HCT116 (cell line): ENCODE measurements at regions not wholly inside any gene's neighbourhood (a gene's known extent, or its start where the extent isn't known, plus 50 kb on each side); places are given as distances from the start of the nearest gene placed in this dataset.

Experiments used
- ATAC-seq: fragments of 200-7000 bp; cut with Tn5 transposase; 2 replicates; pipeline ENCODE4 v1.9.1; 2020; ENCODE audit warnings: mild to moderate bottlenecking, moderate library complexity
- BruUV-seq: library from RNA; stranded (reverse); fragments of 400-500 nt; replicated peaks from 2 replicates; lab custom pipeline; 2021; lab: Mats Ljungman, UMichigan
- CTCF ChIA-PET: fragments of 300-600 bp; sonication (Branson Sonifier 250); formaldehyde crosslinking; loops from one replicate; lab custom pipeline; 2021; ENCODE audit warnings: antibody characterized with exemption; lab: Charles Lee
- POLR2A ChIA-PET: fragments of 300-600, 350-600 bp; sonication (Branson Sonifier 250); formaldehyde crosslinking; loops from one replicate; lab custom pipeline; 2021; ENCODE audit warnings: antibody characterized with exemption; lab: Charles Lee
- RAD21 ChIA-PET, 2 experiments: fragments of 300-600 bp; sonication (Branson Sonifier 250); formaldehyde crosslinking; loops; one replicate each; lab custom pipeline; 2023; ENCODE audit warnings: low total read pairs in 2 of 2; ENCODE audit not compliant: uncharacterized antibody in 2 of 2, unreplicated experiment in 2 of 2, low non-redundant PET in 1 of 2; lab: Charles Lee
- DNase-seq: peaks from one replicate; pipeline ENCODE4 v3.0.0-alpha.2; 2010; ENCODE audit warnings: low read depth, low spot score
- H2AFZ ChIP-seq: fragments of 200-600 bp; shearing (Covaris generic), sonication (generic); 2 replicates; pipeline ENCODE4 v1.6.1; 2017; ENCODE audit warnings: low read depth, mixed run types, mixed read lengths, antibody characterized with exemption, low read length; ENCODE audit not compliant: poor library complexity, severe bottlenecking
- H3K27ac ChIP-seq: 2 replicates; pipeline ENCODE4 v1.5.1; 2012; ENCODE audit warnings: low read depth, low read length
- H3K27me3 ChIP-seq: fragments of 200-600 bp; sonication (generic); 2 replicates; pipeline ENCODE4 v1.6.1; 2016; ENCODE audit warnings: mixed run types, low read length, mixed read lengths; ENCODE audit not compliant: insufficient read depth
- H3K36me3 ChIP-seq, 2 experiments: fragments of 200-500 bp in 1 of 2; fragments of 200-600 bp in 1 of 2; sonication (Bioruptor generic) in 1 of 2; sonication (generic) in 1 of 2; 2 replicates each; pipeline versions ENCODE4 v1.5.1 to v1.6.1; 2014 to 2016; ENCODE audit warnings: low read length in 2 of 2, inconsistent platforms in 1 of 2, mixed read lengths in 1 of 2, mixed run types in 1 of 2; ENCODE audit not compliant: insufficient read depth in 2 of 2, control insufficient read depth in 1 of 2
- H3K4me1 ChIP-seq, 2 experiments: fragments of 200-600 bp in 1 of 2; sonication (generic) in 1 of 2; 2 replicates each; pipeline versions ENCODE4 v1.5.1 to v1.6.1; 2012 to 2017; ENCODE audit warnings: low read length in 2 of 2, inconsistent platforms in 1 of 2, mild to moderate bottlenecking in 1 of 2, mixed read lengths in 1 of 2, mixed run types in 1 of 2, moderate library complexity in 1 of 2; ENCODE audit not compliant: insufficient read depth in 2 of 2, control insufficient read depth in 1 of 2
- H3K4me2 ChIP-seq: fragments of 200-600 bp; sonication (generic); 2 replicates; pipeline ENCODE4 v1.6.1; 2017; ENCODE audit warnings: mixed run types, low read length, mixed read lengths
- H3K4me3 ChIP-seq, 2 experiments: fragments of 200-600 bp in 1 of 2; sonication (generic) in 1 of 2; replicated peaks in 1 of 2; 2 replicates each; pipeline ENCODE4 v1.5.1; 2011 to 2016; ENCODE audit warnings: low read length in 2 of 2, control low read depth in 1 of 2, low read depth in 1 of 2, mild to moderate bottlenecking in 1 of 2, mixed read lengths in 1 of 2, mixed run types in 1 of 2
- H3K79me2 ChIP-seq: fragments of 200-600 bp; sonication (generic); 2 replicates; pipeline ENCODE4 v1.6.1; 2017; ENCODE audit warnings: mild to moderate bottlenecking, mixed run types, low read length, moderate library complexity, mixed read lengths; ENCODE audit not compliant: insufficient read depth
- H3K9ac ChIP-seq: fragments of 200-600 bp; sonication (generic); 2 replicates; pipeline ENCODE4 v1.6.1; 2016; ENCODE audit warnings: low read length, mixed read lengths
- H3K9me2 ChIP-seq: fragments of 200-600 bp; sonication (generic), shearing (Covaris generic); 2 replicates; pipeline ENCODE4 v1.6.1; 2017; ENCODE audit warnings: mixed run types, mild to moderate bottlenecking, moderate library complexity; ENCODE audit not compliant: insufficient read depth
- H3K9me3 ChIP-seq, 2 experiments: fragments of 200-500 bp in 1 of 2; fragments of 200-600 bp in 1 of 2; sonication (Bioruptor generic) in 1 of 2; sonication (generic) in 1 of 2; 2 replicates each; pipeline ENCODE4 v1.6.1; 2014 to 2017; ENCODE audit warnings: low read length in 2 of 2, mixed read lengths in 2 of 2, inconsistent platforms in 1 of 2, low read depth in 1 of 2, mild to moderate bottlenecking in 1 of 2, mixed run types in 1 of 2, moderate library complexity in 1 of 2; ENCODE audit not compliant: control insufficient read depth in 1 of 2, insufficient read depth in 1 of 2
- H4K20me1 ChIP-seq: fragments of 200-600 bp; sonication (generic), shearing (Covaris generic); 2 replicates; pipeline ENCODE4 v1.6.1; 2017; ENCODE audit warnings: mixed run types, mild to moderate bottlenecking, moderate library complexity; ENCODE audit not compliant: insufficient read depth
- CBX3 ChIP-seq: IDR thresholded peaks from 2 replicates; pipeline ENCODE4 v1.6.1; 2012; ENCODE audit warnings: low read depth
- EGR1 ChIP-seq: IDR thresholded peaks from 2 replicates; pipeline ENCODE4 v1.6.1; 2012; ENCODE audit warnings: low read depth
- POLR2A ChIP-seq: IDR thresholded peaks from 2 replicates; pipeline ENCODE4 v1.7.0; 2011; ENCODE audit warnings: borderline replicate concordance; ENCODE audit not compliant: insufficient read depth, insufficient read length; ENCODE audit errors: extremely low read depth
- POLR2AphosphoS5 ChIP-seq: IDR thresholded peaks from 2 replicates; pipeline ENCODE4 v1.6.1; 2011; ENCODE audit warnings: mild to moderate bottlenecking, low read depth, low read length, moderate library complexity
- SP1 ChIP-seq: IDR thresholded peaks from 2 replicates; pipeline ENCODE4 v1.6.1; 2012; ENCODE audit warnings: low read depth
- SRF ChIP-seq: IDR thresholded peaks from 2 replicates; pipeline ENCODE4 v1.6.1; 2012; ENCODE audit warnings: low read depth
- intact Hi-C: fragments of 100-400 bp; cut with micrococcal nuclease; formaldehyde crosslinking; loops from 2 replicates; pipeline ENCODE4 v1.10.0; 2022
- TF ChIP-seq, protein P1 (sequence below), 3 experiments: fragments of 200-600 bp in 1 of 3; sonication (generic) in 1 of 3; IDR thresholded peaks in 2 of 3; conservative IDR thresholded peaks in 1 of 3; 2 replicates each; pipeline ENCODE4 v1.5.1; 2012 to 2017; ENCODE audit warnings: low read depth in 2 of 3, low read length in 2 of 3, antibody characterized with exemption in 1 of 3, borderline replicate concordance in 1 of 3, control low read depth in 1 of 3, mild to moderate bottlenecking in 1 of 3, mixed read lengths in 1 of 3, mixed run types in 1 of 3, moderate library complexity in 1 of 3; ENCODE audit not compliant: insufficient read depth in 1 of 3
- TF ChIP-seq, protein P2 (sequence below): IDR thresholded peaks from 2 replicates; pipeline ENCODE4 v1.6.1; 2011; ENCODE audit warnings: mild to moderate bottlenecking, low read length, moderate library complexity; ENCODE audit not compliant: insufficient replicate concordance; ENCODE audit errors: extremely low read depth
- TF ChIP-seq, protein P3 (sequence below): IDR thresholded peaks from 2 replicates; pipeline ENCODE4 v1.6.1; 2012; ENCODE audit warnings: low read depth
- TF ChIP-seq, protein P4 (sequence below): IDR thresholded peaks from 2 replicates; pipeline ENCODE4 v1.6.1; 2012

DNA sequence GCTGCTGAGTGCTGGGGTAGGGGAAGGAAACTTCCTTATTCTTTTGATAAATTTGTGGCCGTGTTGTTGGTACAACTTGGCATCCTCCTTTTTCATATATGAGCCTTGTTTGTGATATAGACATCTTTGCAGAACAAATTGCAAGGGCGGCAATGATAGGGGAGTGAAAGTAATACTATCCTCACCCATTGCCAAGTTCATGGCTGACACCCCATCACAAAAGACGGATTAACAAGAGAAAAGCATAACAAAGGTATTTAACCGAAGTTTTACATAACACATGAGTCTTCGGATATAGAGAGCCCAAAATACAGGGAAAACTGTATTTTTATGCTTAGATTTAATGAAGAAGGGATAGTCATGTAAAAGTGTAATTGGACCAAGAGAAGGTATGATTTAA lies 86.3 kb upstream of the TMPRSS2 start:
- H3K27me3 ChIP-seq: peaks cover 5% of the 10 kb centered on the region; the same call in 1 of the 2 replicates
- ChIA-PET POLR2A (no interaction called here), CTCF (no interaction called here), RAD21 (no interaction called here)
- no peak for DNase-seq
- H3K4me2 ChIP-seq: no peak overlapping the region
- H4K20me1 ChIP-seq: no peaks in the 10 kb centered on the region
- H3K9me3 ChIP-seq: no peaks in the 10 kb centered on the region
- ATAC-seq: no peak
- H3K9me2 ChIP-seq: no peaks in the 10 kb centered on the region
- no peaks in the 10 kb centered on the region for H3K36me3 ChIP-seq
- H3K4me3 ChIP-seq: no peak overlapping the region
- intact Hi-C loops: no loop called here
- no peaks in the 10 kb centered on the region for H3K4me1 ChIP-seq
- no peak overlapping the region for H2AFZ ChIP-seq
- H3K9ac ChIP-seq: no peak overlapping the region
- no TSS peak for BruUV-seq
- H3K79me2 ChIP-seq: no peaks in the 10 kb centered on the region
- TF ChIP-seq, protein P1, sequence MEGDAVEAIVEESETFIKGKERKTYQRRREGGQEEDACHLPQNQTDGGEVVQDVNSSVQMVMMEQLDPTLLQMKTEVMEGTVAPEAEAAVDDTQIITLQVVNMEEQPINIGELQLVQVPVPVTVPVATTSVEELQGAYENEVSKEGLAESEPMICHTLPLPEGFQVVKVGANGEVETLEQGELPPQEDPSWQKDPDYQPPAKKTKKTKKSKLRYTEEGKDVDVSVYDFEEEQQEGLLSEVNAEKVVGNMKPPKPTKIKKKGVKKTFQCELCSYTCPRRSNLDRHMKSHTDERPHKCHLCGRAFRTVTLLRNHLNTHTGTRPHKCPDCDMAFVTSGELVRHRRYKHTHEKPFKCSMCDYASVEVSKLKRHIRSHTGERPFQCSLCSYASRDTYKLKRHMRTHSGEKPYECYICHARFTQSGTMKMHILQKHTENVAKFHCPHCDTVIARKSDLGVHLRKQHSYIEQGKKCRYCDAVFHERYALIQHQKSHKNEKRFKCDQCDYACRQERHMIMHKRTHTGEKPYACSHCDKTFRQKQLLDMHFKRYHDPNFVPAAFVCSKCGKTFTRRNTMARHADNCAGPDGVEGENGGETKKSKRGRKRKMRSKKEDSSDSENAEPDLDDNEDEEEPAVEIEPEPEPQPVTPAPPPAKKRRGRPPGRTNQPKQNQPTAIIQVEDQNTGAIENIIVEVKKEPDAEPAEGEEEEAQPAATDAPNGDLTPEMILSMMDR (IDR thresholded peaks at IDR 0.05 in 2 of 3, conservative IDR thresholded peaks at IDR 0.05 in 1 of 3; ENCODE audit: borderline replicate concordance in 1 of 3, insufficient read depth in 1 of 3, low read depth in 2 of 3, low read length in 2 of 3): no peak
- TF ChIP-seq, protein P2, sequence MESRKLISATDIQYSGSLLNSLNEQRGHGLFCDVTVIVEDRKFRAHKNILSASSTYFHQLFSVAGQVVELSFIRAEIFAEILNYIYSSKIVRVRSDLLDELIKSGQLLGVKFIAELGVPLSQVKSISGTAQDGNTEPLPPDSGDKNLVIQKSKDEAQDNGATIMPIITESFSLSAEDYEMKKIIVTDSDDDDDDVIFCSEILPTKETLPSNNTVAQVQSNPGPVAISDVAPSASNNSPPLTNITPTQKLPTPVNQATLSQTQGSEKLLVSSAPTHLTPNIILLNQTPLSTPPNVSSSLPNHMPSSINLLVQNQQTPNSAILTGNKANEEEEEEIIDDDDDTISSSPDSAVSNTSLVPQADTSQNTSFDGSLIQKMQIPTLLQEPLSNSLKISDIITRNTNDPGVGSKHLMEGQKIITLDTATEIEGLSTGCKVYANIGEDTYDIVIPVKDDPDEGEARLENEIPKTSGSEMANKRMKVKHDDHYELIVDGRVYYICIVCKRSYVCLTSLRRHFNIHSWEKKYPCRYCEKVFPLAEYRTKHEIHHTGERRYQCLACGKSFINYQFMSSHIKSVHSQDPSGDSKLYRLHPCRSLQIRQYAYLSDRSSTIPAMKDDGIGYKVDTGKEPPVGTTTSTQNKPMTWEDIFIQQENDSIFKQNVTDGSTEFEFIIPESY: no peak
- H3K27ac ChIP-seq: no peak overlapping the region

DNA sequence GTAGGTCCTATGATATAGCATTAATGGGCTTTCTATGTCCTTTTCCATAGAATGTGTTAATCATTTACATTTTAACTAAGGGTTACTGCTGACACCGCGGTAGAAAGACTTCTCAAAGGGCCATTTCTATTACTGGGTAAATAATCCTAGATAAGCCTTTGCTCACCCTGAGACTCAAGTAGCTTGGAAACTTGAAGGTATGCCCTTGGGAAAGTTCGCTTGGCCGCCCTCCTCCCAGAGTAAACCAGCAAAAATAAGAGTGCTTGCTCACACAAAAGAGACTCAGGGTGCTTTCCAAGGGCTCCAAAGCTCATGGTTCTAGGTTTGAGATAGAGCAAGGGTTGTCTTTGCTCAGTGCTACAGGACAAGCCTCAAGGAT lies 85.8 kb upstream of the TMPRSS2 start:
- intact Hi-C loops: no loop called here
- H3K9ac ChIP-seq: no peak overlapping the region
- no TSS peak for BruUV-seq
- H3K36me3 ChIP-seq: no peaks in the 10 kb centered on the region
- no peaks in the 10 kb centered on the region for H3K9me3 ChIP-seq
- DNase-seq (no peak), ATAC-seq (no peak)
- ChIA-PET POLR2A (no interaction called here), CTCF (no interaction called here), RAD21 (no interaction called here)
- H3K4me3 ChIP-seq: no peak overlapping the region
- H3K27ac ChIP-seq: no peak overlapping the region
- H3K4me2 ChIP-seq: no peak overlapping the region
- H2AFZ ChIP-seq: no peak overlapping the region
- no peaks in the 10 kb centered on the region for H3K9me2 ChIP-seq
- peaks cover 5% of the 10 kb centered on the region; the same call in 1 of the 2 replicates for H3K27me3 ChIP-seq
- H3K4me1 ChIP-seq: no peaks in the 10 kb centered on the region
- H3K79me2 ChIP-seq: no peaks in the 10 kb centered on the region
- H4K20me1 ChIP-seq: no peaks in the 10 kb centered on the region
- TF ChIP-seq CBX3 (no peak), EGR1 (no peak), SRF (no peak), POLR2A (no peak), POLR2AphosphoS5 (no peak), SP1 (no peak)
- TF ChIP-seq, protein P2: no peak
- TF ChIP-seq, protein P3, sequence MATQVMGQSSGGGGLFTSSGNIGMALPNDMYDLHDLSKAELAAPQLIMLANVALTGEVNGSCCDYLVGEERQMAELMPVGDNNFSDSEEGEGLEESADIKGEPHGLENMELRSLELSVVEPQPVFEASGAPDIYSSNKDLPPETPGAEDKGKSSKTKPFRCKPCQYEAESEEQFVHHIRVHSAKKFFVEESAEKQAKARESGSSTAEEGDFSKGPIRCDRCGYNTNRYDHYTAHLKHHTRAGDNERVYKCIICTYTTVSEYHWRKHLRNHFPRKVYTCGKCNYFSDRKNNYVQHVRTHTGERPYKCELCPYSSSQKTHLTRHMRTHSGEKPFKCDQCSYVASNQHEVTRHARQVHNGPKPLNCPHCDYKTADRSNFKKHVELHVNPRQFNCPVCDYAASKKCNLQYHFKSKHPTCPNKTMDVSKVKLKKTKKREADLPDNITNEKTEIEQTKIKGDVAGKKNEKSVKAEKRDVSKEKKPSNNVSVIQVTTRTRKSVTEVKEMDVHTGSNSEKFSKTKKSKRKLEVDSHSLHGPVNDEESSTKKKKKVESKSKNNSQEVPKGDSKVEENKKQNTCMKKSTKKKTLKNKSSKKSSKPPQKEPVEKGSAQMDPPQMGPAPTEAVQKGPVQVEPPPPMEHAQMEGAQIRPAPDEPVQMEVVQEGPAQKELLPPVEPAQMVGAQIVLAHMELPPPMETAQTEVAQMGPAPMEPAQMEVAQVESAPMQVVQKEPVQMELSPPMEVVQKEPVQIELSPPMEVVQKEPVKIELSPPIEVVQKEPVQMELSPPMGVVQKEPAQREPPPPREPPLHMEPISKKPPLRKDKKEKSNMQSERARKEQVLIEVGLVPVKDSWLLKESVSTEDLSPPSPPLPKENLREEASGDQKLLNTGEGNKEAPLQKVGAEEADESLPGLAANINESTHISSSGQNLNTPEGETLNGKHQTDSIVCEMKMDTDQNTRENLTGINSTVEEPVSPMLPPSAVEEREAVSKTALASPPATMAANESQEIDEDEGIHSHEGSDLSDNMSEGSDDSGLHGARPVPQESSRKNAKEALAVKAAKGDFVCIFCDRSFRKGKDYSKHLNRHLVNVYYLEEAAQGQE: no peak
- TF ChIP-seq, protein P4, sequence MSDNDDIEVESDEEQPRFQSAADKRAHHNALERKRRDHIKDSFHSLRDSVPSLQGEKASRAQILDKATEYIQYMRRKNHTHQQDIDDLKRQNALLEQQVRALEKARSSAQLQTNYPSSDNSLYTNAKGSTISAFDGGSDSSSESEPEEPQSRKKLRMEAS: no peak
